Stimulated activated CD4-positive, alpha-beta T cell treated with anti-CD3 and anti-CD28 coated beads, Interleukin-2, amount 100 ng/mL, for 4 hours (primary cell): ENCODE measurements at regions not wholly inside any gene's neighbourhood (a gene's known extent, or its start where the extent isn't known, plus 50 kb on each side); places are given as distances from the start of the nearest gene placed in this dataset.

Source experiments
- DNase-seq: peaks from one replicate; pipeline ENCODE4 v3.0.0-alpha.2; 2020; ENCODE audit warnings: low read depth

DNA sequence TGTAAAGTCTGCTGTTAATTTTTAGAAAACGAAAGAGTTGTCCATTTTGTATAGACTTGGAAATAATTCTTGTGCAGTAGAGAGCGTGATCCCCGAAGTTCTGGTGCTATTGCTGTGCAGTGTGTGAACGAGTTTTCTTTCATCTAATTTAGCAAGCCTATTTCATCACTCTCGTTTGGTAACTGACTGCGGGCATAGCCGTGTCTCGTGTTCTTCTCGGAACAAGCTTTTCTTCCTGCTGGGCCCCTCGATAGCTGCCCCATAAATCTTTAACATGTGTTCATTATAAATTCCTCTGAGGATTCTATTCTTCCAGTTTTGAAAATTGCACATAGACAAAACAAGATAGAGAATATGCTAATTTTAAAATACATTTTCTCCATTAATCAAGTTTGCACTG is 622.0 kb upstream of the PFKP start:
- DNase-seq: no peak

DNA sequence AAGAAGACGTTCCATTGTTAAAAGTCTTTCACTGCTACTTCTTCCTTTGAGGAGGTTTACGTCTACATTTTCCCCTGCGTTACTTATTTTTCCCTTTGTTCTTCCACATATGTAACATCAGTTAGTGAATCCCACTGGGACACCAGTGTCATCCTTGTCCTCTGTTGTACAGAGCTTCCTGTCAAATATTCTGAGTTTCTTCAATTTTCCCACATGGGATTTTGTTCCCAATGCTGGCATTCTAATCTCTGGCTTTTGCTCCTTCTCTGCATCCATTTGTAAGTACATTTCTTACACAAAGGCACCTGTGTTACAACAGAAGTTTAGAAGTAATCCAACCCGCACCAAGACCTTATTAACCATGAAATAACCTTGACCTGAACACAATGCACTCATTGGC is 627.4 kb upstream of the PFKP start:
- no peak for DNase-seq

DNA sequence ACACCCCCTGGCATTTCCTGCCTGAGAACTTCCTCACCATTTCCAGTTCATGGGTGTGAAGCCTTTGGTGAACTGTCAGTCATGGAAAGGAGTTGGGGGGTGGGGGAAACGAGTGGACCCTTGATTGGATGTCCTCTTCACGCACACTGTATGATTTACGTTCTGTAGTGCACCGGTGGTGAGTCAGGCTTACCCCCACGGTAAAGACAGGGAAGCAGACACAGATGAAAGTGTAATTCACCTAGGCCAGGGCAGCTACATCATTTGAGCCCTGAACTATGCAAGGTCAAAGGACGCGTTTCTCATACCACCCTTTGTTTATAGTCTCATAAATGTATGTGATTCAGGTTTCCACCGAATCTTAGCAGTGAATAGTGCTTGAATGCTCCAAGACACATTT is 628.3 kb upstream of the PFKP start:
- no peak for DNase-seq

DNA sequence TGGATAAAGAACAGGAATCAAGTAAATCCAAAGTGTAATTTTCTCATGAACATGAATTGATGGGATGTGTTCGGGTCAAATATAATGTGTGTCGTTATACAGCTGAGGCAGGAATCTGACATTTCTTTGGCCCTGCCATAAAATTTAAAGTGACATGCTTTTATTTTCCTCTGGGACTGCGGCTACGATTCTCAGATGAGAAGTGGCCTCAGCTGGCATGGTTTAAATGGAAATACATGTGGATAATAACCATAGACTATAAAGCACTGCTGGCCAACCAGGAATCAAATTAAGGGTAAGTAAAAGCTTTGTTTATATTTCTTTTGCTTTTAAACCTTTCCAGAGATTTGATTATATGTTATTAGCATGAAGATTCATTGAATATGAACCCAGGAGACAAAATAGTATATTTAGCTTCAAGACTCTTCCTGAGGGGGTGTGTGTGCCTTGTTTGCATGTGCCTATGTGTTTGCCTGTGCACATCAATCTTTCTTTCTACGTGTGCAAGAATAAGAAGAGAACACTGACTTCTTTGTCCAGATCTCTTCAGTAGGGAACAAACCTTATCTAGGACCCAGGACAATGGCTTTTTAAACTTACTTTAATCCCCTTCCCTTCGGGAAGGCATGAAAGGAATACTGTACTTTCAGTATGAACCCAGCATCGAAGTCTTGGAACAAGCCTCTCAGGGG is 629.0 kb upstream of the PFKP start:
- DNase-seq: no peak

DNA sequence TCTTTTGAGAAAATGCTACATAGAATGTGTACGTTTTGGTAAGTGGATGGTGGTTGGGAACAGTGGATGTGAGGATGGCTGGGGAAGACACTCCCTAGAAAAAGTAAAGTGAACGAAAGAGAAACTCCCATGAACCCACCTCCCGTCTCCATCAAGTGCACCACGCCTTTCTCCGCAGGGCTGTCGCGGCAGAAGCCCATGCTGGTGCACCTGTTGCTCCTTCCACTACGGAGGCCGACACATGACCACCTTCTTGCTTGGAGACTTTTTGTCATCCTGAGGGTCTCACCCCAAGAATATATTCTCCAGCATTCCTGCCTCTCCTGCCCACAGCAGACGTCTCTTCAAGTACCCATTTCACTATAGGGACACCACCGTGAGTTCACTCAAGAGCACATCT is 630.4 kb upstream of the PFKP start:
- no peak for DNase-seq

DNA sequence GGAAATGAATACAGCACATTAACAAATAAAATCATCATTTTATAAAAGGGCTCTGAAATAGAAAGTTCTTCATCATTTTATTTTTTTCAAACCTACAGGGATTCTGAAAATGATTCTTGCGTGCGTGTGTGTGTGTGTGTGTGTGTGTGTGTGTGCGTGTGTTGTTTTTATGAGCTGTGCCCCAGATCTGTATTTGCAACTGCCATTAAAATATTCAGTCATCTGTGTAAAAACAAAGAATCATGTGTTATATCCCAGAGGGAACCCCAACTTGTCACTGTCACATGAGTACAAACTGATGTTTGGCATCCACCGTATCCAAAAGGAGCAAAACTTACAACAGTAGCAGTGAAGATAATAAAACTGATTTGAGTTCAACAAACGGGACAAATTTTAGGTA is 635.4 kb upstream of the PFKP start:
- no peak for DNase-seq

DNA sequence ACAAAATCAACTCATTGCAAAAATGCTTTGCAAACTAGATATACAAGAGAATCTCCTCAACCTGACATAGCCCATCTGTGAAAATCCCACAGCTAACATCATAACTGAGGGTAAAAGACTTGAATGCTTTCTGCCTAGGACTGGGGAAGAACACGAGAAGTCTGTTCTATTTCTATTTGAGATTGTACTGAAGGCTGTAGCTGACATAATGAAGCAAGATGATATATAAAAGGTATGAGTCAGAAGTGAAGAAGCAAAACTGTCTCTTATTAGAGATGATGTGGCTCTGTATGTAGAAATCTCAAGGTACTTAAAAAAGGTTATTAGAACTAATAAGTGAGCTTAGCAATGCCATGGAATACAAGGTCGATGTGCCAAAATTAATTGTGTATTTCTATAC is 639.9 kb upstream of the PFKP start:
- no peak for DNase-seq

DNA sequence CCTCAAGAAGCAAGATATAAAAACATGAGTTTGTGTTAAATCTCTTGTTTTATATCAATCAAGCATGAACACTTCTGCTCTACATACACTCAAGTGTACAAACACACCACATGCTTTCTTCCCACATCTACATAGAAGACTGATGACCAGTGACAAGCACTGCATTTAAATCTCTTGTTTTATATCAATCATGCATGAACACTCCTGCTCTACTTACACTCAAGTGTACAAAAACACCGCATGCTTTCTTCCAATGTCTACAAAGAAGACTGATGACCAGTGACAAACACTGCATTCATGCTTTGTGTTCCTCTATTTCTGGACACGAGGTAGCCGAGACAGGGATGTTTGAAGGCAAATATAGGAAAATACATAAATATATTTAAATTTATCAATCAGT is 642.0 kb upstream of the PFKP start:
- DNase-seq: no peak

DNA sequence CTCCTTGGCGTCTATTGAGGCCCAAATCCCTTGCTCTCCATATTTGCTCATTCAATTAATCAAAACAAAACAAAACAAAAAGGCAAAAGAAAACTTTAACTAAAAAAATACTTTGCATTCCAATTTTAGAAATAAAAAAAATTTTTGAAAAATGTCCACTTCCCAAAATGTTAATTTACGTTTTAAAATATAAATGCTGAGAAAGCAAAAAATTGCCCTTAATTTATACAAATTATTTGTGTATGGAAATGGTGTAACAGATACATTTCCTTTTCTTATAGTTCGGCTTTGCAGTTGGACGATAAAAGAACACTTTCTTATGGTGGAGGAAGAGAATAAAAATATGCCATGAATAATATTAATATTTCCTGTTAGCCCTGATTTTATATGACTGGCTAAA is 652.8 kb upstream of the PFKP start:
- no peak for DNase-seq

DNA sequence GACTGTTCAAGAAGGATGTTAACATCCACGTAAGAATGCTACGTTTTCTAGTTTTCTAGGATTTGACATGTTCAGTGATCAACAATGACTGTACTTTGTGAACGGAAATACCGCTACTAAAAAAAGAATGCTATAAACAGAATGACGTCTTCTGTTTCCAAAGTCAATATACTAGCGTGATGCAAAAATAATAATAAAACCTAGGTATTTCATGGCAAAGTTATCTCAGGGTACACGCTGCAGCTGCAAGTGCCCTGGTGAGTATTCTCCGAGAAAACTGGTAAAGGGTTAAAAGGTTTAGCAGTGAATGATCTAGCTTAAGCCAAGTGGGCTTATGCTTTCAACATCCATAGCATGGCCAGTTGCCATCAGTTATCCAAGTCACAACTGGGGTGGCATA is 653.3 kb upstream of the PFKP start:
- DNase-seq: no peak

DNA sequence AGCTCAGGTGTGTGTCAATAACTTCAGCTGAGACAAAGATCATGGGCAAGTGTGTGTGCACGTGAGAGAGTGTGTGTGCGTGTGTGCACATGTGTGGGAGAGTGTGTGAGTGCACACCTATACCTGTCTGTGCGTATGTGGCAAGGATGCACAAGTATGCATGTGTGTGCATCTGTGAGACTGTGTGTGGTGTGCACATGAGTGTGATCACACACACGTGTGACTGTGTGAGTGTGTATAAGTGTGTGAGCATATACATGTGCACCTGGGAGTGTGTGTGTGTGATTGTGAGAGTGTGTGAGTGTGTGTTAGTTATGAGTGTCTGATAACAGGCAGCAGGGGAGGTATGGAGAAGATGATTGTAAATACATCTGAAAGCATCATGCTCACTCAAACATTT is 657.3 kb upstream of the PFKP start:
- no peak for DNase-seq

DNA sequence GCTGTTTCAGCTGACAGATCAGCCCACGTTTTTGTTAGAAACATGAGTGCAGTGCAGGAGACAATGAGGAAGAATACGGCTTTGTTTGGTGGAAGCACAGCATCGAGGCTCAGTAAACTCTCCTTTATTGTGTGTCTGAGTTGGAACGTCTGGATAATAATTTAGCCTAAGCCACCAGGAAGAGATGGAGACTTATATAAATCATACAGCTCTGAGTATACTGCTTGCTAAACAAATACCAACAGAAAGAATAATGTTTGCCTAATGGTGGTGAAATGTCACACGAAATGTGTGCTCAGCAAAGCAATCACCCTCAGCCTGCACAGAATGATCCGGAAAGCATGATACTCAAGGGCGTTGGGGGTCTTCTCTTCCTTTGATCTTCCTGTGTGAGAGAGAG is 664.1 kb upstream of the ADARB2 start:
- DNase-seq: no peak

DNA sequence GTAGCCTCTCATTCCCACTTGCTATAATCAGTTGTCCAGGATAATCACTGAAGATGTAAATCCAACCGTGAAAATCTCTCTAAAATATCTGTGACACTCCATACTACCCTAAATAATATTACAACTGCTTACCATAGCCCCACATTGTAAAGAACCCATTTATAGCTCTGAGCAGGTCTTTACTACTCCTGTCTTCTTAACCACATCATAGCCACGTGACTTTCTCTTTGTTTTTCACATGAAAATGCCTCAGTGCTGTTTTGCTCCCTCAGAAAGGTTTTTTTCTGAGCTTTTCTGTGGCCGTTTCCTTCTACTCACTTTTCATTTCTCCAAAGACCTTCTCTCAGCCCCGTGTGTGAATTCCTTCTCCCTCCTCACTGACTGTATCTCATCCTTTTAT is 662.2 kb upstream of the ADARB2 start:
- no peak for DNase-seq

DNA sequence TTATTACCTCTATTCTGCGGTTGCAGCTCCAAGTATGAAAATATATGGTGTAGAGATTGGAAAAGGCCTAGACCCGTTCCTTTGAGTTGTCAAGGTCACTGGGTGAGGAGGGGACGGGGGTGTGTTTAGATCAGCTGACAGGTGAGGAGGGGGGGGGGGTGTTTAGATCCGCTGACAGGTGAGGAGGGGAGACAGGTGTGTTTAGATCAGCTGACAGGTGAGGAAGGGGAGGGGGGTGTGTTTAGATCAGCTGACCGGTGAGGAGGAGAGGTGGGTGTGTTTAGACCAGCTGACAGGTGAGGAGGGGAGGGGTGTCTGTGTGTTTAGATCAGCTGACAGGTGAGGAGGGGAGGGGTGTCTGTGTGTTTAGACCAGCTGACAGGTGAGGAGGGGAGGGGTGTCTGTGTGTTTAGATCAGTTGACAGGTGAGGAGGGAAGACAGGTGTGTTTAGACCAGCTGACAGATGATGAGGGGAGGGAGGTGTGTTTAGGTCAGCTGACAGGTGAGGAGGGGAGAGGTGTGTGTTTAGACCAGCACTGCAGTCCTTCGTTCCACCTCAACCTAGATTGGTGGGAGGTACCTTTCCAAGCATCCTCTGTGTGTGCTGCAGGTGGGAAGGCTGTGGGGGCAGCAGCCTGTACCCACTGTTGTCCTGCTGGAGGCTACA is 655.0 kb upstream of the ADARB2 start:
- no peak for DNase-seq

DNA sequence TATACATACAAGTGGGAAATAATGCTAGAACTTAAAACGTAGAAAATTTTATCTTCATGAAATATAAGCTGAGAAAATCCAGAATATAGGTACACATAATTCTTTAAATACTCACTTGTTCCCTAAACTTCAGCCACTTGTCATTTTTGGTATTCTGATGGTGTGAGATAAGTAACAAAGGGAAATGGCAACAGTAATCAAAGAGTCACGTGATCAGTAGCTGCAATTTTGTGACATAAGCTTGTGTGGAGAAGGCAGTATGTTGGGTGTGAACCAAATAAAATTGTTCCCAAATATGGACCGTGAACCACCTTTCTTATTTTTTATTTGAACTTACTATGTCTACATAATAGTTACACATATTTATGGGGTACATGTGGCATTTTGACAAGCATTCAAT is 650.3 kb upstream of the ADARB2 start:
- DNase-seq: no peak

DNA sequence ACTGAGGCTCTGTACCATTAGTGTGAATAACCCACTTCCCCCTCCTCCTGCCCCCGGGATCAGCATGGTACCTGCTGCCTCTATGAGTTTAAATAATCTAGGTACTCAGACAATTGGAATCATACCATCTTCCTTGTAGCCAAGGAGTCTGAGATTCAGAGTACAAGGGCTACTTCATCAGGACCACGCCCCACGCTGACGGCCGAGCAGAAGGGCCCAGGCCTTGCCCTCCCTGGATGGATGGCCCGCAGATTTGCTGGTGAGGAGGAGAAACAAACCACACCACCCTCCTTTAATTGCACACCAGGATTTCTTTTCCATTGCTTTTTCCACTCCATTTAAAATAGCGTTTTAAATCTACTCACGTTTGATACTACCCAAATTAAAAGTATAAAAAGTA is 649.9 kb upstream of the ADARB2 start:
- no peak for DNase-seq

DNA sequence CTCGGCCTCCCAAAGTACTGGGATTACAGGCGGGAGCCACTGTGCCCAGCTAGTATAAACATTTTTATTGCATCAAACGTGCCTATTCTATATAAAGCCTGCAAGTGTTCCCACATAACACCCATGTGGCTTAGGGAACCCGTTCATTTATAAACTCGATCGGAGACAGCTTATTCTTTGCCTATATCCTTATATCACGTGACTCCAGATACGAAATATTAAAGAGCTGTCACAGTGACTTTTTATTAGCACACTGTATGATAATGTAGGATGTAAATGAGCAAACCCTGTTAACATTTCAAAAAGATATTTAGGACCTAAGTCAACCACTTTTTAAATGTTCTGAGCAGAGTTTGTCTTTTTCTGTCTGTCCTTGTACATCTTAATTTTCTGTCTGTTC is 642.9 kb upstream of the ADARB2 start:
- DNase-seq: no peak

DNA sequence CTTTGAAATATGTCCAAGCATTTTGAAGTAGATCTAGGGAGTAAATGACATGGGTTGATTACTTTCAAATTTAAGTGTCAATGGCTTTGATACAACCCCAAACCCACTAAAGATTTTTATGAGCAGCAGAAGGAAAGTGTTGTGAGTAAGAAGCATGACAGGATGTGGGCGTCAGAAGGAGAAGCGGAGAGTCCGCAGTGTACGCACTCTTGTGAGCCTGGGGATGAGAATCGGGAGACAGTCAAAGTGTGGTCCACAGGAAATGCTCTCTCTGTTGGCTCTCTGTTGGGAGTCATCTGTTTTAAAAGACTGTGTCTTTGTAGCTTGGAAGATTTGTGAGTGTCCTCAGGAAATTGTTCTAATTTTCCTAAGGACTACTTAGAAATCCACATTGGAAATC is 629.8 kb upstream of the ADARB2 start:
- no peak for DNase-seq

DNA sequence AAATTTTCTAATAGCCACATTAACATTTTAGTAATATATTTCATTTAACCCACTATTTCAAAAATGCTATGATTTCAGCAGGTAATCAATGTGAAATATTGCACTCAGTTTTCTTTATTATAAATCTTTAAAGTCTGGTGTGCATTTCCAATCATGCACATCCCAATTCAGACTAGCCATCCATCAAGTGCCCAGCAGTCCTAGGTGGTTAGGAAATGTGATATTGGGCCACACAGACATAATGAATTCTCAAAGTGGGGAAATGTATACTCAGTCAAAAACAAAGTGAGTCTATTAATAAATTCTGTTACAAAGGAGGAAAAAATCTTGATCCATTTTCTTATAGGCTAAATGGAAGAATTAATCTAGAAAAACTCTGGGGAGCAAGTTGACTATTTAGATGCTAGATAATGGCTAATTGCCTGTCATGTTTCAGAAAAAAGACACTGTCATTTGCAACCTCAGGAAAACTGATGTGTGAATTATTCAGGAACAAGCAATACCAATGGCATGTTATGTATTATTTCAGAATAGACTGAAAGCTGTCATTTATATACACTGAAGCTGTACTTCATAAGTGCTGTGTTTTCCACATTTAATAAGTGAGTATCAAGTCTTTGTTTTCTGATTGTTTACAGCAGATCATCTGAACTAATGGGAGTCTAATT is 629.1 kb upstream of the ADARB2 start:
- no peak for DNase-seq

DNA sequence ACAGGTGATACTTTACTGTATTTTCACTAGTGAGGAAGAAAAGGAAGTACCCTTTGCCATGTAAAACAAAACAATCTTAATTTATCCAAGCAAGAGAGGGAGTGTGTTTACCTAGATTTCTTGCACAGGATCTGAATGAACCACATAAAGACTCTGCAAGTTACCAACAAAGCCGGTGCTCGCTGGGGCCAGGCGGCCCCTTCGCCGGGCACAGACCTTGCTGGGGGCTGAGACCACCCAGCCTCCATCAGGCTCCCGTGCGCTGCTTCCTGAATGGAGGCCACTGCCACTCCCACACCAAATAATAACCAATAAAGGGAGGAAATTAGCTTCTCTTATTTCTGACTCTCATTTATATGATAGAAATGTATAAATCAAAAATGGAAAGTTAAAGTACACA is 625.0 kb upstream of the ADARB2 start:
- DNase-seq: no peak

DNA sequence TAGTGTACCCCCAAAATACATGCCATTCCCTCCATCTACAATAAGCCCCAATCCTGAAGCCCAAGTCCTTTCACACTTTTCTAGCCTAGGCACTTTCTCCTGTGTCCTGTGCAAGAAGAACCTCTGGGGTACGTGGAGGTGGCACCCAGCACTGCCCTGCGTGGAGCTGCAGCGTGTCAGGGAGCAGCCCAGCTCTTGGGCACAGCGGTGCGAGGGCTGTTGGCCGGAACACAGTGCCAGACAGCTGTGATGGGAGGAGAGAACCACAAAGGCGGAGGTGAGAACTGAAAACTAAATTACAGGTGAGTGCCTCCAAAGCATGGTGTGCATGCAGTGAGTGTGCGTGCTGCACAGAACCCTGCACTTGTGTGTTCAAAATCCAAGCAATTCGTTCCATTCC is 621.3 kb upstream of the ADARB2 start:
- no peak for DNase-seq

DNA sequence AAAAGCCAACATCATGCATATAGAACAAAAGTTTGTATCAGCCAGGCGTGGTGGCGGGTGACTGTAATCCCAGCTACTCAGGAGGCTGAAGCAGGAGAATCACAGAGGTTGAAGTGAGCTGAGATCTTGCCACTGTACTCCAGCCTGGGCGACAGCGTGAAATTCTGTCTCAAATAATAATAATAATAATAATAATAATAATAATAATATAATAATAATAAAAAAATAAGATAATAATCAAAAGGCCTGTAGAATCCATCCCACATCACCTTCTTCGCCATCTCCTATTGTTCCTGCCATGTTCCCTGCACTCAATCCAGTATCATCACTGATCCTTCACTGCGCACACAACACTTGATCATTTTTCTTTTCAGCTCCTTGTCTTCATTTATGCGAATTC is 619.3 kb upstream of the ADARB2 start:
- DNase-seq: no peak

DNA sequence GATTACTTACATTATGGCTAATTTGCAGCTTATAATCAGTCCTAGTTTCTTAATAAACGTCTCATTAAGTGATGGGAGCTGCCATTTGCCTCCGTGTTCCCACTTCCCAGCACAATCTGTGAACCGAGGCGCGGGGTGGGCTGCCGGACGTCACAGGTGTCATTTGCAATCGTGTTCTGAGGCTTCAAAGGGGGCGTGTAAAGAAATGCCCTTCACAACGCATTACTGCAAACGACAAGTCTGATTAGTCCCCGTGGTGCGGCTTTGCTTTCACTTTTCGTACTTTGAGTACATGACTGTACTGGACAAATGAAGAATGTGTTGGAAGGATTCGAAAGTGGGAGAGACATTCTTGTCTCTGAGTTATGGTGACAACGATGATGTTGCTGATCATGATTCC is 614.2 kb upstream of the ADARB2 start:
- no peak for DNase-seq

DNA sequence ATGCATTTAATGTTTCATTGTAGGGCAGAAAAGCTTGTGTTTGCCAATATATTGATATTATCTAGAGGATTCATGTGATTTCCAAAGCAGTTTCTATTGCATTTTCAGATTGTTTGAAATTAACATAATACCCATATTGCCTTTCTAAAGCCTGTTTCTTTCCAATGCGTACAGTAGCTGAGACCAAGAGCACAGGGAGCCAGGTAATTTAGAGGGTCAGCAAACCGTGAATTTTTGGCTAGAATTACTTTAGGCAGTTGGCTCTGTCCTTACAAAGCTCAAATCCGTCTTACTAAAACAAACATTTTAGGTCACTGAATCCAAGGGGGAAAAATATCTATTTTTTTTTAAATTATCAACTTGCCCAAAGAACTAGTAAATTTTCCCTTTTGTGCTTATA is 604.9 kb upstream of the ADARB2 start:
- DNase-seq: no peak
